ENCODE measurements at regions not wholly inside any gene's neighbourhood (a gene's known extent, or its start where the extent isn't known, plus 50 kb on each side); places are given as distances from the start of the nearest gene placed in this dataset.
"Not testable (repeated sequence)": the region's sequence is repeated elsewhere in the genome, so short reads cannot be mapped to it uniquely, and the experiment has no call there.

DNA sequence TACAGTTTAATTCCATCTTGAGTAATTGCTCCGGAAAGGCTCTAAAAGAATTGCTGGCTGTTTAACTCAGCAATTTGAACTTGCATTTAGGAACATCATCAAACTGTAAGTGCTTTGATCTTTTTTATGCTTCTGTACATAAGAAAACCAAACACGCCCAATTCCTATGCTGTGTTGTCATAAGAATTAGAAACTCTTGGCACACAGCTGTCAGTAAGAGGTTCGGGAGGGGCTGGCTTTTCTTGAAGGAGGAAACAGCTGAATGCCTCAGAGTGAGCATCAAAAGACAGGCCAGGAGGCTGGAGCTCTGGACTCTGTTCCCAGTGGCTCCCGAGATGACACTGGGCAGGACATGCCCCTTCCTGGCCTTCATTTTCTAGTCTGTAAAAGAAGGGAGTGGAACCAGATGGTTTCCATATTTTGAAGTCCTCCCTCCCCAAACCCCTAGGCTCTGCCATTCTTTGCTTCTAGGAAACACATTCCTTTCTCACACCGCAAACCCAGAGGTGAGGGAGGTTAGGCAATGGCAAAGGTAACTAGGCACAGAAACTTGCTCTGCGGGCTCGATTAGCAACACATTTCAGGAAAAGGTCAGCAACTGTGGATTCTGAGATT lies 73.7 kb upstream of the DLG1 start:
- no peak for DNase-seq (ENCODE audit: low spot score)

DNA sequence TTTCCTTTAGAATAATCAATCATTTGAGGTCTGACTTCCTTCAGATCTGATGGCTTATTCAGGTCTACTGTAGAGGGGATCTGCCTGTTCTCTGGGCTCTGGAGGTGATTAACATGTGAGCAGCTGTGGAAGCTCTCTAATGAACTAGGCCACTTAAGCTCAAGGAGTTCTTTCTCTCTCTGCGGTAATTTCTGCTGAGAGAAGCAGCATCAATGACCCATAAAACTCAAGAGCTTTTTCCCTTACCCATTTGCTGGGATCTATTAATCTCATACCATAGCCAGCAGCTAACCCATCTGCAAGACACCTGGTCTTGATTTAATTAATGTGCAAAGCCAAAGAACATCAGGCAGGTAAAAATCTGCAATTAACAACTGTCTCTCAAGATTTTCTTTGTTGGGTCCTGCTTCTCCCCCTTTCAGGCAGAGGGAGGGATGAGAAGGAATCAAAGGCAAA lies 73.2 kb upstream of the DLG1 start:
- DNase-seq (ENCODE audit: low spot score) = no peak

DNA sequence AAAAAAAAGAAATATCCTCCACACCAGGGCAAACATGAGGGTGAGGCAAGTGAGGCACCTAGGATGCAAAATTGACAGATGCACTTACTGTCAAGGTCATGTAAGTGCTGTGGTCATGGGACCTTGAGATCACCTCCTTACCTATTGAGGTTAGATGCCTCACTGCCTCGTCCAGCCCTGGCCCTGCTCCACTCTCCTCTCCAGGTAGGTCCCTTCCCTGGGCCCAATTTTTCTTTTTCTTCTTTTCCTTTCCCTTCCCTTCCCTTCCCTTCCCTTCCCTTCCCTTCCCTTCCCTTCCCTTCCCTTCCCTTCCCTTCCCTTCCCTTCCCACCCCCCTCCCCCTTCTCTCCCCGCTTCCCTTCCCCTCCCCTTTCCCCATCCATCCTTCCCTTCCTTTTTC lies 71.1 kb upstream of the DLG1 start:
- DNase-seq (ENCODE audit: low spot score) = no peak

DNA sequence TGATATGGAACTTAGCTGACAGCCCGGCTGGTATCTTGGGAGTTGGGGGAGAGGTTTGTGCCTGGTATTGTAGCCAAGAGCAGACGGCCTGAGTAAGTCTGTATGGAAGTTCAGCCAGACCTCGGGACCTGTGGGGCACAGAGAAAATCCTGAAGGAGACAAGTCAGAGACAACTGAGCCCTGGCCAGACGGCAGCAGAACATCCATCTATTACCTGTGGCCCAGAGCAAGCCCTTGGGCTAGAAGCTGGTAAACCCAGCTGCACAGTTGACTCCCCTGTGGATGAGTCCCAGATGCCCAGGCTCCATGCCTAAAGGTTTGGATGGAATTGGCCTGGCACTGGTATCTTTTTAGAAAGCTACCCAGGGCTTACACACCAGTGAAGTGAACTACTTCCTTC lies 70.4 kb upstream of the DLG1 start:
- peak; percentile 43 for DNase-seq (ENCODE audit: low spot score)

DNA sequence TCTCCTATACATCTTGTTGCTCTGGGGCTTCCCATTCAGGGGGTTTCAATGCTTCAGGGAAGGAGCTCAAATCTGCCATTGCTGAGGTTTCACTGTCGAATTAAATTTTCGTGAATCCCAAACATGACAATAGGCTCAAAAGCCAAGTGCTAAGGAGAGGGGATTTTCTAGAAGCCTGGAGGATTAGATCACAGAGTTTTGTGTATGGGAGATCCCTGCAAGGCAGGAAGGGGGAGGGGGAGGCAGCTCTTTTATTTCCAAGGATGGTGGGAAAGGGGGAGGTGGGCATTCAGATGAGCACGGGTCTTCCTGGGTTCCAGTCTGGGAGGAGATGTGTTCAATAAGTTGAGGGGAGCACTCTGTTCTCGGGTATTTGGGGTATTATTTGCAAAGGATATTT lies 69.9 kb upstream of the DLG1 start:
- DNase-seq (ENCODE audit: low spot score) = no peak

DNA sequence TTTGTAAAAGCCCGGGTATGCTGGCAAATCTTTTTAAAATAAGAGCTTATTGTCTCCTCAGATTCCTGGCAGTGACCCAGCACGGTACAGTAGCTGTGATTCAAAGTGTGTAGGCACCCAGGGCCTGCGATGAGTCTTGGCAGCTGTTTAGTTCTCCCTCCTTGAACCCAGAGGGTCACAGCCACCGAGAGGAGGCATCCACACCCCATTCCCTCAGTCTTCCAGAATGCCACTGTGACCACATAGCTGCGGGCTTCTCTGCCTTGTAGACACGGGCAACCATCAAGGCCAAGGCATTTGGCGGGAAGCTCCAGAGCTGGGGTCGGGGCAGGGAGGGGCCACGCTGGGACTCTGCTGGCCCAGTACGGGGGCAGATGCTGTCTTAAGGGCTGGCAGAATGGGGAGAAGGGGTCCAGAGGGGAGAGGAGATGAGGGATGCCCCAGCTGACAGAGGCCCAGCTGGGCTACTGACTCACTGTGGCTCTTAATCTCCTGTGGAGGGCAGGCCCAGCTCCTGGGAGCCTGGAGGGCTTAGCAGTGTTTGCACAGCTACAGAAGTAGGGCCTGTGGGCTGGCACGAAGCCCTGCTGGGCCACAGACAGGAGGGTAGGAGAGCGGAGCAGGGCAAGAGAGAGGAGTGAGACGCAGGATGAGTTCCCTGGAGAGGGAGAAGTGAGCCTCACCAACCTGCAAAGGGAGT lies 68.8 kb upstream of the DLG1 start:
- peak; percentile 59 for DNase-seq (ENCODE audit: low spot score)

DNA sequence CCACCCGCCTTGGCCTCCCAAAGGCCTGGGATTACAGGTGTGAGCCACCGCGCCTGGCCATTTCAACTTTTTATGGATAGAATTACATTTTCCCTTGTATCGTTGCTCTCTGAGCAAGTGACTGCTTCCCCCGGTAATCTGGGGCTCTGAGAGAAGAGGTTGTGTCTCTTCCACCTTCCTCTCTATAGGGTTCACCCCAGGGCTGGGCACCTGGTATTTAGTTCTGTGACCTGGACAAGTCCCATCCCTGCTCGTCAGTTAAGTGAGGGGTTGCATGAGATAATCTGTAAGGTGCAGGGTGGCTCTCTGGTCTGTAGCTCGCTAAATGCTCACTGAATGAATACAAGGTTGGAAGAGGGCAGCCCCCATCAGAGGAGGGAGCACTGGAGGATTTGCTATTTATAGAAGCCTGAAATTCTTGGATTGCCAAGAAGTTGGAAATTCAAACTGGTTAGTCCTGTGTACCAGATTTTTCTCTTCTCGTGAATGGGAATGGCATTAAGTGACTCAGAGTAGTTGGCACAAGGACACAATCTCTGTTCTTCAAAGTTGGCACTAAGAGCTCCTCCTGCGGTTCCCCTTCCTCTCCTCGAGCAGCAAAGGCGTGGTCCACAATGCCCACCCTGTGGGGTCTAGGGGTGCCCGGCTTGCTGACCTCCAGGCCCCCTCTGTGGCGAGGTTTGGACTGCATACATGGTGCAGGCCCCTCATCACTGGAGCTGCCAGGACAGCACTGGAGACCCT lies 68.1 kb upstream of the DLG1 start:
- peak; percentile 83 for DNase-seq (ENCODE audit: low spot score)

DNA sequence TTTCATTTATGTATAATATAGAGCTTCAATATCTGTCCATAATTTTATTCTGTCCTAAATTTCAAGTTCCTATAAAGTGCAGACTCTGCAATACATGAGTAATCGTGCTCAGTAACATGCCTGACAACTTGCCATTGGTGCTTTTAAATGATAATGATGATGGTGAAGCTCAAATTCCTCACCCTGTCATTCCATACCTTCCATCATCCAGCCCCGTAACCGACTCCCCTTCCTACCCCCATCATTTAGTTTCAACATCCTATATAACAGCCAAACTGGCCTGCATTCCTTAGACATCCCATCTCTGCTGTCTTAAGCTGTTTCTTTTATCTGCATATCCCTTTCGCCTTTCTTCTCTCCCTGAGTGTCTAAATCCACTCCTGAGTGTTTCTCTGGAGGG lies 67.2 kb upstream of the DLG1 start:
- no peak for DNase-seq (ENCODE audit: low spot score)

DNA sequence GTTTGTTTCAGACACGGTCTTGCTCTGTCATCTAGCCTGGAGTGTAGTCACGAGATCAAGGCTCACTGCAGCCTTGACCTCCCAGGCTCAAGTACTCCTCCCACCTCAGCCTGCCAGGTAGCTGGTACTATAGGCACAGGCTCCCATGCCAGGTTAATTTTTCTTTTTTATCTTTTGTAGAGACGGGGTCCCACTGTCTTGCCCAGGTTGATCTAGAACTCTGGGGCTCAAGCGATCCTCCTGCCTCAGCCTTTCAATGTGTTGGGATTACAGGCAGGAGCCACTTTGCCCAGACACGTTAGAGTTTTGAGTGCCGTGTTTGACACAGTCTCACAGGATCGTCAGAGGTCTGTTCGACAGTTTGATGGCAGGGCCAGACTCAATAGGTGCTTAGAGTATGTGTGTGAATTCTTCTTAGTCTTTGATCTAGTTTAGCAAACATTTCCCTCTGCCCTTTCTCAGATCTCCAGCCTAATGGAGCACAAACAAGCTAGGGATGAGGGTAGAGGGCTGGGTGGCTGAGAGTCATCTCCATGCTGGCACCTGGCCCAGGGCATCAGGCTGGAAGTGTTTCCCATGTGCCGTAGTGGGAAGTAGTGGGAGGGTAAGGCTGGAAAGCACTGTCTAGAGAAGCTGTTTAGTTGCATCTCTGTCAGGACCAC lies 66.1 kb upstream of the DLG1 start:
- peak; percentile 16 for DNase-seq (ENCODE audit: low spot score)

DNA sequence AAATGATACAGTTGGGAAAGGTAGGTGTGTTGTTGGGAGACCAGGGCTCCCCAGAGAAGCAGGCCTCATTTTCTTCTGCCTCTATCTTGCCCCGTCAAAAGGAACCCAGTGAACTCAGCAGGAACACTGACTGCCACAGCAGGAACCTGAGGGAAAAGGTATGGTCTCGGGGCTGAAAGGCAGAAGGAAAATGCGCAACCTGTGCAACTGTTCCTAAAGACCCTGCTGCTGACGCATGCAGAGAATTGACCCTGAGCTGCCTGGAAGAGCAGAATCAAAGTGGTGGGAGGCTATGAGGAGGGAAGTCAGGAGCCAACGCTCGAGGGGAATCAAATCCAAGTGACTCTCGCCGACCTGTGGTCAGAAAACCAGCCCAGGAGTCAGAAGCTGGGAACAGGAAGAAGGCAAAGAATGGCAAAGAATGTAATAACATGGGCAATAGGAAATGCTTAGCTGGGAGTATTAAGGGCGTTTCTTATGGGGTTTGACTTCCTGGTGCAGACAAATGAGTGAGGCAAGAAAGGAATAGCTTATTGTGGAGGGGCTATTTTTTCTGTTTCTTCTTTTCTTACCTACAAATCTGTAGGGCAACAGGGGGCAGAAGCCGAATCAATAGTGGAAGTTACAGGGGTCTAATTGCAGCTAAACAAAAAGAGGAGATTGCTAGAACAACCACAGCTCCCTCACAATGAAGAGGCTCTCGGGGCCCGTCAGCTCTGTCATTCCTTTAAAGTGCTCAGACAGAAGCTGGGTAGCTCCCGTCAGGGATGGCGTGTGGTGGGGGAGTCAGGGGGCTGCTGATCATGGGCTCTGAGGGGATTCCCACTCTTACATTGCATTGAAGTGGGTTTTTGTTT lies 65.4 kb upstream of the DLG1 start:
- DNase-seq (ENCODE audit: low spot score) = peak; percentile 49

DNA sequence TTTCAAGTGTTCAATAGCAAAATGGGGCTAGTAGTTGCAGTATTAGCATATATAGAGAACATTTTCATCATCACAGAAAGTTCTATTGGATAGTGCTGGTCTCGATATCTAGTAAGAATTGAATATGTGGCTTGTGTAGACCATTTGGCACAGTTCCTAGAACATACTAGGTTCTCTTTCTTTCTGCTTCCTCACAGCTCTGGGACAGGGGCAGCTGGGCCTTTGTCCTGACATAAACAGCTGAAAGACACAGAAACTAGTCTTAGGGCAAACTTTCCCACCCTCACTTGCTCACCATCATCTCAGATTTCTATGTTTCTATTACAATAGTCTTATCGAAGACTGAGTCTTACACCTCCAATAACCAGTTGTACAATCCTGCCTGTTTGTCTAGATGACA lies 63.7 kb upstream of the DLG1 start:
- no peak for DNase-seq (ENCODE audit: low spot score)

DNA sequence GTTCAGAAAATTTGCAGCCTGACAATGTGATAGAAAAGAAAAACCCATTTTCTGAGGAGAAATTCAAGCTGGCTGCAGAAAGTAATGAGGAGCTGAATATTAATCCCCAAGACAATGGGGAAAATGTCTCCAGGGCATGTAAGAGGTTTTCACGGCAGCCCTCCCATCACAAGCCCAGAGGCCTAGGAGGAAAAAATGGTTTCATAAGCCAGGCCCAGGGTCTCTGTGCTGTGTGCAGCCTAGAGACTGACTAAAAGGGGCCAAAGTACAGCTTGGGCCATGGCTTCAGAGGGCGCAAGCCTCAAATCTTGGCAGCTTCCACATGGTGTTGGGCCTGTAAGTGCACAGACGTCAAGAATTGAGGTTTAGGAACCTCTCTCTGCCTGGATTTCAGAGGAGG lies 61.7 kb upstream of the DLG1 start:
- not testable (repeated sequence) for DNase-seq (ENCODE audit: low spot score)

DNA sequence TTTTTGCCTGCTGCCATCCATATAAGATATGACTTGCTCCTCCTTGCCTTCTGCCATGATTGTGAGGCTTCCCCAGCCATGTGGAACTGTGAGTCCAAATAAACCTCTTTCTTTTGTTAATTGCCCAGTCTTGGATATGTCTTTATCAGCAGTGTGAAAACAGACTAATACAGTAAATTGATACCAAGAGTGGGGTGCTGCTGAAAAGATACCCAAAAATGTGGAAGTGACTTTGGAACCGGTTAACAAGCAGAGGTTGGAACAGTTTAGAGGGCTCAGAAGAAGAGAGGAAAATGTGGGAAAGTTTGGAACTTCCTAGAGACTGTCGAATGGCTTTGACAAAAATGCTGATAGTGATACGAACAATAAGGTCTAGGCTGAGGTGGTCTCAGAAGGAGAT lies 61.1 kb upstream of the DLG1 start:
- not testable (repeated sequence) for DNase-seq (ENCODE audit: low spot score)

DNA sequence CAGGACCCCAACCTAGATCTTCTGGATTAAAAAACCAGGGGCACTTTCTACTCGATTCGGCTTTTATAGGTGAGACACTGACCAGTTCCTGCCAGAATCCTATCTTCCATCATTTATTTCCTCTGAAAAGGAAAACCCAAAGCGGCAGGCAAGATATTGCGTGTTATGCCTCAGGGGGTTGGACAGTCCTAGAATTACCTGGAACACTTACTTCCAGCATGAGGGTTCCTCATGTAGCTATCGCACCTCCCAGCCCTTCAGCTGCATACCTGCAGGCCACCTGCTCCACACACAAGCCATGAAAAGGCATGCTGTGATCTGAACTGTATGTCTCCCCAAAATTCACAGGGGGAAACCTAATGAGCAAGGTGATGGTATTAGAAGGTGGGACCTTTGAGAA lies 58.3 kb upstream of the DLG1 start:
- no peak for DNase-seq (ENCODE audit: low spot score)

DNA sequence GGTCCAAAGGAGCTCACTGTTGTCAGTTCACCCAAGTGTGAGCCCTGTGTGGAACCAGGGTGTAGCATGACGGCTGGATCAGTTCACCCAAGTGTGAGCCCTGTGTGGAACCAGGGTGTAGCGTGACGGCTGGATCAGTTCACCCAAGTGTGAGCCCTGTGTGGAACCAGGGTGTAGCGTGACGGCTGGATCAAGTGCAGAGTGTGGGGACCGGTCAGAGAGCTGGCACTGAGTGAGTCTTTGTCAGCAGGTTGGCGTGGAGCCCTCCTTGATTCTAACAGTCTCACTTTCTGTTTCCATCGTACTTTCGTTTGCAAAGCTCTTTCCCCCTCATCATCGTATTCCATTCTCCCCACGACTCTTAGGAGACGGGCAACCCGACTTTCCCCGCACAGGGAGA lies 57.9 kb upstream of the DLG1 start:
- no peak for DNase-seq (ENCODE audit: low spot score)

DNA sequence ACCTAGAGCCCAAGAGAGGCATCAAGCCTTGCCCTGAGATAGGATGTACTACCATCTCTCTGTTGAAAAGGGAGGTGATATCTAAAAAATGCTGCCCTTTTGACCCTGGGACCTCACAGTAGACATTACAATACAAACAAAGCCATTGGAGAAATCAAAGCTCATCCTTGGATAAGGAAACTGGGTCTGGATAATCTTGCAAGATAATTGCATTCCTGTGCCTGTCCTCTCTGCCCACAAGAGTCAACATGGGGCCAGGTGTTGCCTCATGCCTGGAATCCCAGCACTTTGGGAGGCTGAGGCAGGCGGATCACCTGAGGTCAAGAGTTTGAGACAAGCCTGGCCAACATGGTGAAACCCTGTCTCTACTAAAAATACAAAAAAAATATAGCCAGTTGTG lies 57.3 kb upstream of the DLG1 start:
- DNase-seq (ENCODE audit: low spot score) = no peak

DNA sequence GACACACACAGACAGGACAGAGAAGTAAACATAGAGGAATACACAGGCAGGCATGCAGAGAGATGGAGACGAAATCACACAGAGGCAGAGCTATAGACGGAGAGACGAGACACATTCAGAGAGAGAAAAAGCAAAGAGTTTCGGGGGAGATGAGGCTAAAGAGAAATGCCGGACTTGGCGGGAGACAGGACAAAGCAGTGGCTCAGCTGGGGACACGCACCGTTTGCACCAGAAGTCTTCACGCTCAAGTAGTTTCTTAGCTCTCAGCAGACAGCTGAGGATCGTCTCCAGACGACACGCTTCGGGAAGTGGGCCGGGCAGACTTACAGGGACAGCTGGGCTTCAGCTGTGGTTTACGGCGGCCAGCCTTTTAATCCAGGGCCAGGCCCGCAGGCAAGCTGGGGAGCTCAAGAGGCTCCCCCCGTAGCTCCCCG lies 56.2 kb upstream of the DLG1 start:
- no peak for DNase-seq (ENCODE audit: low spot score)

DNA sequence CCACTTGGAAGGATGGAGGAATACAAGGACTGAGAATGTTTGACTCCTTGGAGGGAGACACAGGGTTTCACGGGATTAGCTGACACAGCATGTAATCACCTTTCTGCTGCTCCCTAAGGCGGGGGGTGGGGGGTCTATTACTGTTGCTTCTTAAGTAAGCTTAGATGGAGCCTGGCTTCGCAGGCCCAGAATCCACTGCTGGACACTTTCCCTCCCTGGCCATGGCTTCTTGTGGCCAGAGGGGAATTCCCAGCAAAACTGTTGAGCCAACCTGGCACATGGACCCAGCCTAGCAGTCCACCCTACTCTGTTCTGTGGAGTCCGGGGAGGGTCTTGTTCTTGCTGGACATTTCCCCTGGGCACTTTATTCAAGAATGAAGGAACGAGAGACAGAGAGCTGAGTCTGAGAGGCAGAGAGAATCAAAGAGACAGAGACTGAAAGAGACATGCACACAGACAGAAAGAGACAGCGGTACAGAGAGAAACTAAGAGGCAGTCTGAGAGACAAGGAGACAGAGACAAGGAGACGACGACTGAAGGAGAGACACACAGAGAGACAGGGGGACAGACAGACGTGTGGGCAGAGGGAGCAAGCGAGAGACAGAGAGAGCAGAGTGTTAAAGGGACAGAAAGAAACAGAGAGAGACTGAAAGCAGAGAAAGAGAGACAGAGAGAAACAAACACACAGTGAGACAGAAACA lies 55.6 kb upstream of the DLG1 start:
- no peak for DNase-seq (ENCODE audit: low spot score)

DNA sequence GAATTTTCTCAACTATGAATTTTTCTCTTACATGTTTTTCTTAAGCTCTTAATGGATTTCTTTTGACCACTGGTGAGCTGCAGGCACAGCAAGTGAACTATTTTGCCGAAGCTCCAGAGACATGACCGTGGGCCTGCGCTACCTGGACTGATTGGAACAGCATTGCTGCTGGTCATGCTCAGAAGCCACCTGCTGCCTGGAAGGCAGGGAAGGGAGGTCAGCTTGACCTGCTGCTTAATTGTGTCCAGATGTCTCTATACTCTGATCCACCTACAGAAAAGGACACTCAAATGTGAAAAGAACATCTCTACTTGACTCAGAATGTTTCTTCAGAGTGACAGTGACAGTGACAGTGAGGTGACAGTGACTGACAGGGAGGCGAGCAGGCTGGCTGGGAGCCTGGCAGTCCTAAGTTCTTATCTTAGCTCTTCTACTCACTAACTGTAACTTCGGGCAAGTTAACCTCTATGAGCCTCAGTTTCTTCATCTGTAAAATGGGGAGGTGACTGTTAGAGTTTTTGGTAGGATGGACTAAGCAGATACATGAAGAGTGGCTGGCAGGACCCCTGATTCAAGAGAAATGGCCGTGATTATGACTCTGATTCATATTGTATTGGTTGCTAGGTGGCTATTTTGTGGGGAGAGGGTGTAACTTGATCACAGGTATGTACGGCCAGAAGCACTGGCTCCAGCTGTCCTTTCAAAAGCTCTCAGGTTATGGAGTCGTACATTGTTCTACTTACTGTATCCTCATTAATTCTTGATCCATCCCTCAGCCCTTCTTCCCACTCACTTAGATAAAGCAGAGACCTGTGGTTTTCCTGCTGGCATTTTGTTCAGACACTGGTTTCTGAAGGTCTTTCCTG lies 54.8 kb upstream of the DLG1 start:
- DNase-seq (ENCODE audit: low spot score) = no peak
